Brain microvascular endothelial cell (primary cell): ENCODE measurements at regions not wholly inside any gene's neighbourhood (a gene's known extent, or its start where the extent isn't known, plus 50 kb on each side); places are given as distances from the start of the nearest gene placed in this dataset.

ENCODE experiments used
- DNase-seq: peaks from one replicate; pipeline ENCODE4 v3.0.0-alpha.2; 2020
- H3K27ac ChIP-seq: fragments of 250-450 bp; sonication (Bioruptor Pico); 2 replicates; pipeline ENCODE4 v1.5.1; 2020; ENCODE audit warnings: mild to moderate bottlenecking, moderate library complexity
- H3K27me3 ChIP-seq: fragments of 250-450 bp; sonication (Bioruptor Pico); replicated peaks from 2 replicates; pipeline ENCODE4 v1.5.1; 2020; ENCODE audit warnings: mild to moderate bottlenecking
- H3K36me3 ChIP-seq: fragments of 250-450 bp; sonication (Bioruptor Pico); replicated peaks from 2 replicates; pipeline ENCODE4 v1.5.1; 2020; ENCODE audit warnings: mild to moderate bottlenecking
- H3K4me3 ChIP-seq: 2 replicates; pipeline ENCODE4 v1.5.1; 2011; ENCODE audit warnings: low read depth, mild to moderate bottlenecking, control low read depth, low read length, moderate library complexity
- in situ Hi-C: cut with HindIII; loops from 2 replicates; pipeline ENCODE4 v1.10.0; 2017; ENCODE audit warnings: low sequenced_read_pairs, low pct_ligation_motif_present
- TF ChIP-seq, protein P1 (sequence below): IDR thresholded peaks from 2 replicates; pipeline ENCODE4 v1.5.1; 2011; ENCODE audit warnings: low read depth, mild to moderate bottlenecking, moderate library complexity, low read length, control low read depth, inconsistent platforms; ENCODE audit errors: missing control alignments

DNA sequence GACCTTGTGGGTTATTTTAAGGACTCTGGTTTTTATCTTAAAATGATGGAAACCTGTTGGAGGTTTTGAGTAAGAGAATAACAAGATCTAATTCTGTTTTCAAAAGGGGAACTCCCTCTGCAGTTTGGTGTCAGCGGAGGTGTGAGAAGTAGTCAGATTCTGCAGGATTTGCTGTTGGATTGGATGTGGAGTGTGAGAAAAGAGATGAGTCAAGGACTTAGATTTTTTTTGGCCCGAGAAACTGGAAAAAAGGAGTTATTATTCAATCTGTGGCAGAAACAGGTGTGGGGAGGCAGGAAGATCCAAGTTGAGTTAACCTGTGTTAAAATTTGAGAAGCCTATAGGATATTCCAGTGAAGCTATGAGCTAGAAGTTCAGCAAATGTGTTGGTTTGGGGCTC is 337.2 kb upstream of the FANCL start:
- TF ChIP-seq, protein P1, sequence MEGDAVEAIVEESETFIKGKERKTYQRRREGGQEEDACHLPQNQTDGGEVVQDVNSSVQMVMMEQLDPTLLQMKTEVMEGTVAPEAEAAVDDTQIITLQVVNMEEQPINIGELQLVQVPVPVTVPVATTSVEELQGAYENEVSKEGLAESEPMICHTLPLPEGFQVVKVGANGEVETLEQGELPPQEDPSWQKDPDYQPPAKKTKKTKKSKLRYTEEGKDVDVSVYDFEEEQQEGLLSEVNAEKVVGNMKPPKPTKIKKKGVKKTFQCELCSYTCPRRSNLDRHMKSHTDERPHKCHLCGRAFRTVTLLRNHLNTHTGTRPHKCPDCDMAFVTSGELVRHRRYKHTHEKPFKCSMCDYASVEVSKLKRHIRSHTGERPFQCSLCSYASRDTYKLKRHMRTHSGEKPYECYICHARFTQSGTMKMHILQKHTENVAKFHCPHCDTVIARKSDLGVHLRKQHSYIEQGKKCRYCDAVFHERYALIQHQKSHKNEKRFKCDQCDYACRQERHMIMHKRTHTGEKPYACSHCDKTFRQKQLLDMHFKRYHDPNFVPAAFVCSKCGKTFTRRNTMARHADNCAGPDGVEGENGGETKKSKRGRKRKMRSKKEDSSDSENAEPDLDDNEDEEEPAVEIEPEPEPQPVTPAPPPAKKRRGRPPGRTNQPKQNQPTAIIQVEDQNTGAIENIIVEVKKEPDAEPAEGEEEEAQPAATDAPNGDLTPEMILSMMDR, result no peak
- no peak for DNase-seq
- in situ Hi-C loops, result no loop called here

DNA sequence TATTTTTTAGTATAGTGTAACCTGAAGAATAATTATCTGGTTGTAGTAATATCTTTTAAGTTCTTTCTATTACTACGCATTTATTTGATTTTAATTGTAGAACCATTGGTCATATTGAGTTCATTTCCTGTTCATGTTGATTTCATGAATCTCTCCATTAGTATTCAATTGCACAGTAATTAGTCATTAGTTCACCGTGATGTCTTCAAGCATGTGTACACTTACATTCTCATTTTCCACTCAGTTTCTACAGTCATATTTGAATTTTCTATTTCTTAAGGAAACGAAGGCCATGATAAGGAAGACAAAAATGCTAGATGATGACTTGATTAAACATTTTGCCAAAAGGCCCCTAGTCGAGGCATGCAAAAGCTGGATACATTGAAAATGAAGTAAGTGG is 333.7 kb upstream of the FANCL start:
- no peak for DNase-seq
- Histone ChIP-seq H3K27ac (no peak overlapping the region), H3K36me3 (no peaks in the 10 kb centered on the region), H3K4me3 (no peak overlapping the region), H3K27me3 (no peaks in the 10 kb centered on the region)
- TF ChIP-seq, protein P1, result no peak
- in situ Hi-C loops, result no loop called here

More for the DNA sequence above, 337.2 kb upstream of the FANCL start:
- Histone ChIP-seq H3K36me3 (no peaks in the 10 kb centered on the region), H3K4me3 (no peak overlapping the region), H3K27me3 (no peaks in the 10 kb centered on the region), H3K27ac (no peak overlapping the region)

DNA sequence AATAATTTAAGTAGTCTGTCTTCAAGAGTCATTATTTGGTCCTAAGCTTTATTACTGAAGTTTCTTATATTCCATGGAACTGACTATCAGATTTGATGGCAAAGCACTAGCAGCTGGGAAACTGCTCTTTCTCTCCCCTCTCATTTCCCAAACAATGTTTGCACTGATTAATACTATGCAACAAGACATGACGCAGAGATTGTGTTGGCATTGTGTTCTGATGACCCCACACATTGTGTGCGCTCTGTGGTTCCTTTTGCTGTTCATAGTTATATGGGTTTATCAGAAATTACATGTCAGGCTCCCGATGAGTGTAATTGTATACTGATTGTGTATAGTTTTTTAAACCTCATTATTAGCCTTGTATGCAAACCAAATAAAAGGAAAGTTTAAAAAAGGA is 331.6 kb upstream of the FANCL start:
- Histone ChIP-seq H3K4me3 (no peak overlapping the region), H3K27me3 (no peaks in the 10 kb centered on the region), H3K27ac (no peak overlapping the region), H3K36me3 (no peaks in the 10 kb centered on the region)
- TF ChIP-seq, protein P1, result no peak
- in situ Hi-C loops, result no loop called here
- DNase-seq, result no peak

DNA sequence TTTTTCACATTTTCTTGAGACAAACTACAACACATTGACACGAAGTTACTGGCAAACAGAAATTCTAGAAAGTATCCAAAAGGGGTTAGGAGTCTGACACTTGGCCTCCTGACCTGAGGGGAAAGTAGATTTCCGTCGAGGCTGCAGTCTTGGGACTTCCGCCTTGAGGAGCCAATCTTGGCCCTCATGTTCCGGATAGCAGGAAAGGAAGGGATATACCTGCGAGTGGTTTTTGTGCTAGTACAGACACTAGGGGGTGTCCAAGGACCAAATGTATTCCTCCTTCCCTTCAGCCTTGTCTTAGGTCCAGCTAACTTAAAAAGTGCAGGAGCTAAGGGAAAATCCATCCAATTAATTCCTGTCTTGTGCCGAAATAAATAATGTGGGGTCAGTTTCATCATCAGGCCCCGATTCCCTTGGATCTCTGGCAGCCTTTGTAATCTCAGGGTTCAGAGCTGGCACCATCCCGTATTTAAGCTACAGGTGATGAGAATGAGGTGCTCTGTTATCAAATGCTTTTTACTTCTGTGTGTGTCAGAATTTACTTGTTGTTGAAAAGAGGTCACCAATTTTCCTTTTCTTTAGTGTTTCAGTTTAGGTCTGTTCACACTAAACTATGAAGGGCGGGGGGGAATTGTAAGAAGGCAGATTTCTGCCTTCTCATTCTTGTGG is 330.2 kb upstream of the FANCL start:
- in situ Hi-C loops, result no loop called here
- DNase-seq, result peak; percentile 68

DNA sequence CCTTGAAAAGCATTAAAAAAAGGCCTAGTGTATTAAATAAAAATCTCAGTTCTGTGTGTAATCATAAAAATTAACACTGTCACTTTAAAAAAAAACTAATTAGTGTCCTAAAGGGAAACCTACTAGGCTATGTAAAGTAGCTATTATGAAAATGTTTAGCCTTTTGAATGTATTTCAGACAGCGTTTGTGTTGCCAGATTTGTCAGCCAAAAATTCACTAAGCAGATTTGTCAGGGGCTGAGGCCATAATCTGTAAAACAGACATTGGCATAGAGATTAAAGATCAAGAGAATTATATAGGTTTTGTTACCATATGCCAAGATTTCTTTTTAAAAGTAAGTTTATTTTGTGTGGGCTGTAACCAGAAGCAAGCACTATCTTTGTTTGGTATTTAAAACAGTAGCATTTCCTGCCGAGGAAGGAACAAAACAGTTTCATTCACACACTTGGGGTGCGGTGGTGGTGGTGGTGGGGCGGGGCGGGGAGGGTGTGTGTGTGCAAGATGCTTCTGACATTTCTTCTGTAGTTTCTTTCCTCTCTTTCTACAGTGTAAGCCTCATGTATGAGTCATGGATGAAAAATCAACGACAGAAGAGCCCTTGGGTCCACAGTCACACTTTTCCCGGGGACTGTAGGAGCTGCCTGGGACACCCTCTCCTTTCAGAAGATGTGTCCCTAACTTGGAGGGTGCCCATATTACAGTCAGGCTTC is 328.5 kb upstream of the FANCL start:
- no peaks in the 10 kb centered on the region for H3K36me3 ChIP-seq
- TF ChIP-seq, protein P1, result no peak
- no peak for DNase-seq
- in situ Hi-C loops, result no loop called here
- H3K4me3 ChIP-seq, result no peak overlapping the region
- no peak overlapping the region for H3K27ac ChIP-seq
- H3K27me3 ChIP-seq, result no peaks in the 10 kb centered on the region

More for the DNA sequence above, 330.2 kb upstream of the FANCL start:
- TF ChIP-seq, protein P1, result peak; percentile 86
- H3K36me3 ChIP-seq, result no peaks in the 10 kb centered on the region
- H3K27ac ChIP-seq, result no peak overlapping the region
- no peaks in the 10 kb centered on the region for H3K27me3 ChIP-seq
- no peak overlapping the region for H3K4me3 ChIP-seq
